ENCODE measurements at regions not wholly inside any gene's neighbourhood (a gene's known extent, or its start where the extent isn't known, plus 50 kb on each side); places are given as distances from the start of the nearest gene placed in this dataset.

GRCh38 chr1:170377896-170378634, 153.9 kb upstream of the GORAB start:
- Histone ChIP-seq H4K20me1 (ENCODE audit: insufficient read depth, low read length) (no peaks in the 10 kb centered on the region), H3K9me3 (ENCODE audit: low read length) (no peaks in the 10 kb centered on the region), H3K27ac (ENCODE audit: low read depth, low read length, poor library complexity, severe bottlenecking) (no peak overlapping the region), H3K4me3 (ENCODE audit: low read depth, low read length, poor library complexity, severe bottlenecking) (no peak overlapping the region), H3K79me2 (ENCODE audit: insufficient read depth, low read depth, low read length) (no peaks in the 10 kb centered on the region), H2AFZ (ENCODE audit: low read length) (no peak overlapping the region), H3K36me3 (ENCODE audit: insufficient read depth, low read length) (no peaks in the 10 kb centered on the region), H3K4me1 (ENCODE audit: insufficient read depth, low read length, poor library complexity, severe bottlenecking) (no peaks in the 10 kb centered on the region), H3K4me2 (ENCODE audit: low read length) (no peak overlapping the region), H3K9me2 (ENCODE audit: insufficient read depth, low read length) (no peaks in the 10 kb centered on the region)
- BruUV-seq (replicated peaks), result no TSS peak
- intact Hi-C loops (cut with micrococcal nuclease; ENCODE audit: unreplicated experiment), result no loop called here
- POLR2A ChIA-PET, result no interaction called here
- no peak for DNase-seq (ENCODE audit: low spot score)
- CTCF ChIA-PET (ENCODE audit: unreplicated experiment), result no interaction called here
- TF ChIP-seq, protein P1, sequence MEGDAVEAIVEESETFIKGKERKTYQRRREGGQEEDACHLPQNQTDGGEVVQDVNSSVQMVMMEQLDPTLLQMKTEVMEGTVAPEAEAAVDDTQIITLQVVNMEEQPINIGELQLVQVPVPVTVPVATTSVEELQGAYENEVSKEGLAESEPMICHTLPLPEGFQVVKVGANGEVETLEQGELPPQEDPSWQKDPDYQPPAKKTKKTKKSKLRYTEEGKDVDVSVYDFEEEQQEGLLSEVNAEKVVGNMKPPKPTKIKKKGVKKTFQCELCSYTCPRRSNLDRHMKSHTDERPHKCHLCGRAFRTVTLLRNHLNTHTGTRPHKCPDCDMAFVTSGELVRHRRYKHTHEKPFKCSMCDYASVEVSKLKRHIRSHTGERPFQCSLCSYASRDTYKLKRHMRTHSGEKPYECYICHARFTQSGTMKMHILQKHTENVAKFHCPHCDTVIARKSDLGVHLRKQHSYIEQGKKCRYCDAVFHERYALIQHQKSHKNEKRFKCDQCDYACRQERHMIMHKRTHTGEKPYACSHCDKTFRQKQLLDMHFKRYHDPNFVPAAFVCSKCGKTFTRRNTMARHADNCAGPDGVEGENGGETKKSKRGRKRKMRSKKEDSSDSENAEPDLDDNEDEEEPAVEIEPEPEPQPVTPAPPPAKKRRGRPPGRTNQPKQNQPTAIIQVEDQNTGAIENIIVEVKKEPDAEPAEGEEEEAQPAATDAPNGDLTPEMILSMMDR (conservative IDR thresholded peaks at IDR 0.05; ENCODE audit: low read length), result no peak
- TF ChIP-seq EZH2phosphoT487 (IDR thresholded peaks at IDR 0.05; ENCODE audit: borderline replicate concordance, low read depth, low read length), result no peak

- CTCF ChIA-PET (ENCODE audit: unreplicated experiment), result no interaction called here
- BruUV-seq (replicated peaks), result no TSS peak
Measured at GRCh38 chr1:170385750-170386149, 146.2 kb upstream of the GORAB start.

DNA sequence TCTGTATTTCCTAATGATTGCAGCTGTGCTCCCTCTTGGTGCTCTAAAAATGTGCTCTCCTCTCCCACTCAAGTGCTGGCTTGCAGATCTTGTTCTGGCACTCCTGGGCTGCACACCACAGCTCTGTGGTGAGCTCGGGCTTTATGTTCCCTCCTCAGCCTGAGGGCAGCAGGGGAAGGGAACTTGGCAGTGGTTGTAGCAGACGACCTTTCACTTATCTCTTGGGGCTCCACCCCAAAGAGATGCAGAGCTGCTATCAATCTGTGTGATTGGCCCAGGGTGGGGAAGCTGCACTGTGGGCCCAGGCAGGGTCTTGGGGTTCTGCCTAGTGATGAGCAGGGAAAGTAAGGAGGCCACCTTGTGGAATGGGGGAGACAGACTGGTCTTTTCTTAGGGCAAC, 143.5 kb upstream of the GORAB start:
- Histone ChIP-seq H4K20me1 (ENCODE audit: insufficient read depth, low read length) (no peaks in the 10 kb centered on the region), H2AFZ (ENCODE audit: low read length) (no peak overlapping the region), H3K27ac (ENCODE audit: low read depth, low read length, poor library complexity, severe bottlenecking) (no peak overlapping the region), H3K79me2 (ENCODE audit: insufficient read depth, low read depth, low read length) (no peaks in the 10 kb centered on the region), H3K4me2 (ENCODE audit: low read length) (no peak overlapping the region), H3K9me2 (ENCODE audit: insufficient read depth, low read length) (no peaks in the 10 kb centered on the region), H3K36me3 (ENCODE audit: insufficient read depth, low read length) (no peaks in the 10 kb centered on the region), H3K4me3 (ENCODE audit: low read depth, low read length, poor library complexity, severe bottlenecking) (no peak overlapping the region), H3K4me1 (ENCODE audit: insufficient read depth, low read length, poor library complexity, severe bottlenecking) (no peaks in the 10 kb centered on the region), H3K9me3 (ENCODE audit: low read length) (no peaks in the 10 kb centered on the region)
- intact Hi-C loops (cut with micrococcal nuclease; ENCODE audit: unreplicated experiment), result no loop called here
- ChIA-PET POLR2A (no interaction called here), CTCF (ENCODE audit: unreplicated experiment) (no interaction called here)
- no peak for DNase-seq (ENCODE audit: low spot score)
- TF ChIP-seq EZH2phosphoT487 (IDR thresholded peaks at IDR 0.05; ENCODE audit: borderline replicate concordance, low read depth, low read length), result no peak
- TF ChIP-seq, protein P1 (conservative IDR thresholded peaks at IDR 0.05; ENCODE audit: low read length), result no peak
- no TSS peak for BruUV-seq (replicated peaks)

More at GRCh38 chr1:170385750-170386149, 146.2 kb upstream of the GORAB start:
- H4K20me1 ChIP-seq (ENCODE audit: insufficient read depth, low read length), result no peaks in the 10 kb centered on the region
- no peak overlapping the region for H3K4me3 ChIP-seq (ENCODE audit: low read depth, low read length, poor library complexity, severe bottlenecking)
- H3K27ac ChIP-seq (ENCODE audit: low read depth, low read length, poor library complexity, severe bottlenecking), result no peak overlapping the region
- no peak overlapping the region for H2AFZ ChIP-seq (ENCODE audit: low read length)
- TF ChIP-seq EZH2phosphoT487 (IDR thresholded peaks at IDR 0.05; ENCODE audit: borderline replicate concordance, low read depth, low read length), result no peak
- TF ChIP-seq, protein P1 (conservative IDR thresholded peaks at IDR 0.05; ENCODE audit: low read length), result no peak
- H3K4me1 ChIP-seq (ENCODE audit: insufficient read depth, low read length, poor library complexity, severe bottlenecking), result no peaks in the 10 kb centered on the region
- intact Hi-C loops (cut with micrococcal nuclease; ENCODE audit: unreplicated experiment), result no loop called here
- H3K79me2 ChIP-seq (ENCODE audit: insufficient read depth, low read depth, low read length), result no peaks in the 10 kb centered on the region
- H3K4me2 ChIP-seq (ENCODE audit: low read length), result no peak overlapping the region
- H3K9me2 ChIP-seq (ENCODE audit: insufficient read depth, low read length), result no peaks in the 10 kb centered on the region
- no peak for DNase-seq (ENCODE audit: low spot score)
- no peaks in the 10 kb centered on the region for H3K36me3 ChIP-seq (ENCODE audit: insufficient read depth, low read length)
- no peaks in the 10 kb centered on the region for H3K9me3 ChIP-seq (ENCODE audit: low read length)
- POLR2A ChIA-PET, result interaction anchor here (0.6 kb wide), 1 partner anchor 1654 kb away, joined by 3 read pairs; no protein-coding TSS in a partner anchor

Data from OCI-LY7 (cell line).